ENCODE measurements at regions not wholly inside any gene's neighbourhood (a gene's known extent, or its start where the extent isn't known, plus 50 kb on each side); places are given as distances from the start of the nearest gene placed in this dataset.

DNA sequence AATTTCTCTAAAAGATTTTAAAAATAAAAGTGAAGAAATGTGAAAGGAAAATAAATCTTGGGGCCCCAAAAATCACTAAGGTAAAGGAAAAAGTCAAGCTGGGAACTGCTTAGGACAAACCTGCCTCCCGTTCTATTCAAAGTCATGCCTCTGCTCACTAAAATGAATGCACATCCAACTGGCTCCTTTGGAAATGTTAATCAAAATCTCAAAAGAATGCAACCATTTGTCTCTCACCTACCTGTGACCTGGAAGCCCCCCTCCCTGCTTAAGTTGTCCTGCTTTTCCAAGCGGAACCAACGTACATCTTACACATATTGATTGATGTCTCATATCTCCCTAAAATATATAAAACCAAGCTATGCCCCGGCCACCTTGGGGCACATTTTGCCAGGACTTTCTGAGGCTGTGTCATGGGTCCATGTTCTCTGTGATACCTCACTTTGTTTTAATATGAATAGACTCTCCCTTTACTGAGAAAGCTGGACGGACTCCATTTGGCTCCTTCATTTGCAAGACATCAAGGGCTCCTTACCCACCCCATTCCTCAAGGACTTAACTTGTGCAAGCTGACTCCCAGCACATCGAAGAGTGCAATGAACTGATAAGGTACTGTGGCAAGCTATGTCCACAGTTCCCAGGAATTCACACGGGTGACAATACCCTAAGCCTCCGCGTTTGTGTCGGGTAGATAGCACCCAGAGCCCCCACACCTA, 164.3 kb downstream of the SMC2 start:
- no peaks in the 10 kb centered on the region for H3K36me3 ChIP-seq
- no peaks in the 10 kb centered on the region for H3K27me3 ChIP-seq
- intact Hi-C loops (cut with DNase I) = no loop called here
- H3K27ac ChIP-seq = no peak overlapping the region
- no peak overlapping the region for H3K4me3 ChIP-seq
- no peaks in the 10 kb centered on the region for H3K9me3 ChIP-seq
- no peak for DNase-seq
- TF ChIP-seq POLR2AphosphoS5 (IDR thresholded peaks at IDR 0.05) (no peak), EP300 (IDR thresholded peaks at IDR 0.05) (no peak), POLR2A (IDR thresholded peaks at IDR 0.05) (no peak)
- TF ChIP-seq, protein P1, sequence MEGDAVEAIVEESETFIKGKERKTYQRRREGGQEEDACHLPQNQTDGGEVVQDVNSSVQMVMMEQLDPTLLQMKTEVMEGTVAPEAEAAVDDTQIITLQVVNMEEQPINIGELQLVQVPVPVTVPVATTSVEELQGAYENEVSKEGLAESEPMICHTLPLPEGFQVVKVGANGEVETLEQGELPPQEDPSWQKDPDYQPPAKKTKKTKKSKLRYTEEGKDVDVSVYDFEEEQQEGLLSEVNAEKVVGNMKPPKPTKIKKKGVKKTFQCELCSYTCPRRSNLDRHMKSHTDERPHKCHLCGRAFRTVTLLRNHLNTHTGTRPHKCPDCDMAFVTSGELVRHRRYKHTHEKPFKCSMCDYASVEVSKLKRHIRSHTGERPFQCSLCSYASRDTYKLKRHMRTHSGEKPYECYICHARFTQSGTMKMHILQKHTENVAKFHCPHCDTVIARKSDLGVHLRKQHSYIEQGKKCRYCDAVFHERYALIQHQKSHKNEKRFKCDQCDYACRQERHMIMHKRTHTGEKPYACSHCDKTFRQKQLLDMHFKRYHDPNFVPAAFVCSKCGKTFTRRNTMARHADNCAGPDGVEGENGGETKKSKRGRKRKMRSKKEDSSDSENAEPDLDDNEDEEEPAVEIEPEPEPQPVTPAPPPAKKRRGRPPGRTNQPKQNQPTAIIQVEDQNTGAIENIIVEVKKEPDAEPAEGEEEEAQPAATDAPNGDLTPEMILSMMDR (IDR thresholded peaks at IDR 0.05) = no peak
- no peaks in the 10 kb centered on the region for H3K4me1 ChIP-seq
- WGBS, 2 donors = 25 to 73% methylated on average over 10 of the region's 10 CpGs

DNA sequence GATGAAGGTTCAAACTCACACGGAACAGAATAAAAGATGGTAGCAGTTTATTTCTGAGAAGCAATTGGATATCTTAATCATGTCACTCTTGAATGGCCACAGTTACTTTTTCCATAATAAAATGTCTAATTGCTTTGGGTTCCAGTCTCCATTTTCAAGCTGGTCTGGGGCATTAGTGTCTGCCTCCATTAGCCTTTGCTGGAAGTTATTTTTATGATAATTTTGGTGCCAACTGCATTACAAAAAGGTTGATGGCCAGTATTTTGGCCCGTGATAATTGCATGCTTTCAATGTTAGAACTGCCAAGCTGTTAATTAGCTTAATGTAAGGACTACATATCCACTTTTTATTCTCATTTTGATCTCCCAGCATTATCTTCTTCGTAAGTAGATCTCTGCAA, 165.9 kb downstream of the SMC2 start:
- Histone ChIP-seq H3K27me3 (no peaks in the 10 kb centered on the region), H3K36me3 (no peaks in the 10 kb centered on the region), H3K9me3 (no peaks in the 10 kb centered on the region), H3K27ac (no peak overlapping the region), H3K4me3 (no peak overlapping the region), H3K4me1 (no peaks in the 10 kb centered on the region)
- TF ChIP-seq, protein P1 (IDR thresholded peaks at IDR 0.05) = no peak
- TF ChIP-seq EP300 (IDR thresholded peaks at IDR 0.05) (no peak), POLR2AphosphoS5 (IDR thresholded peaks at IDR 0.05) (no peak), POLR2A (IDR thresholded peaks at IDR 0.05) (no peak)
- 67 to 84% methylated on average over 3 of the region's 3 CpGs for WGBS, 2 donors
- no peak for DNase-seq
- intact Hi-C loops (cut with DNase I) = no loop called here

DNA sequence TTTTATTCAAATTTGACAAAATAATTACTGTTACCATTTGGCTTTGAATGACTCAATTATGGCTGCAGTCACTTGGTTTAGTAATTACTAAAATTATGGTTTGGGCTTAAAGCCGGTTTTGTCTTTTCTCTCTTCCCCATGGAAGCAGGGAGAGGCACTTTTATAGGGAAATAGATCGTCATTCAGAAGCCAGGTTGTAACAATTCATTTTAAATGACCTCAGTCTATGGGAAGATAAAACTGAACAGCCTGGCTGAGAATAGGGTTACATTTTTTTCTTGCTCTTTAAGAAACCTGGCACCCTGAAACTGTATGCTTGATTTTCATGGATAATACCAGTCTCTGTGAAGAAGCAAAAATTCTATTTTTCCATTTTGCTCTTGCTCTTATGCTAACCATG, 169.8 kb downstream of the SMC2 start:
- H3K4me1 ChIP-seq = no peaks in the 10 kb centered on the region
- no peak overlapping the region for H3K27ac ChIP-seq
- DNase-seq = no peak
- intact Hi-C loops (cut with DNase I) = no loop called here
- H3K4me3 ChIP-seq = no peak overlapping the region
- TF ChIP-seq, protein P1 (IDR thresholded peaks at IDR 0.05) = no peak
- no peak for TF ChIP-seq POLR2AphosphoS5 (IDR thresholded peaks at IDR 0.05)
- no peak for TF ChIP-seq EP300 (IDR thresholded peaks at IDR 0.05)
- no peak for TF ChIP-seq POLR2A (IDR thresholded peaks at IDR 0.05)
- no peaks in the 10 kb centered on the region for H3K36me3 ChIP-seq
- H3K27me3 ChIP-seq = no peaks in the 10 kb centered on the region
- H3K9me3 ChIP-seq = no peaks in the 10 kb centered on the region
- 18 to 47% methylated on average over 2 of the region's 2 CpGs for WGBS, 2 donors

DNA sequence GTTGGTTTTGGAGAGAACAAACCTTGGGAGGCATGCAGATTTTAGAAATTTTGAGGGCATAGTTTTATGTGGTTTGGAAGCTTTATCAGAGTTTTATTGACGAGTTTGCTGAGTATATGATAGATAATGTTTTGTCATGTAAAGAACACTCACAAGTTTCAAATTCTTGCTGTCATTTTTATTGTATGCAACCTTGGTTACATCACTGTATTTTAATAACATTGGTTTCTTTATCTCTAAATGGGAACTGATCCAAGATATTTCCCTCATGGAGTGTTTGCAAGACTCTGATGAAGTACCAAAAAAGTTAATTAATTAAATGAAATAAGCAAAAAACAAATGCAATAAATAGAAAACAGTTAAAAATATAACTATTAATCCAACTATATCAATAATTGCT, 170.3 kb downstream of the SMC2 start:
- WGBS, 2 donors = 0% methylated on average over 1 of the region's 1 CpG
- no peak for DNase-seq
- Histone ChIP-seq H3K36me3 (no peaks in the 10 kb centered on the region), H3K4me1 (no peaks in the 10 kb centered on the region), H3K27me3 (no peaks in the 10 kb centered on the region), H3K27ac (no peak overlapping the region), H3K4me3 (no peak overlapping the region), H3K9me3 (no peaks in the 10 kb centered on the region)
- TF ChIP-seq, protein P1 (IDR thresholded peaks at IDR 0.05) = no peak
- TF ChIP-seq EP300 (IDR thresholded peaks at IDR 0.05) (no peak), POLR2A (IDR thresholded peaks at IDR 0.05) (no peak), POLR2AphosphoS5 (IDR thresholded peaks at IDR 0.05) (no peak)
- intact Hi-C loops (cut with DNase I) = no loop called here

DNA sequence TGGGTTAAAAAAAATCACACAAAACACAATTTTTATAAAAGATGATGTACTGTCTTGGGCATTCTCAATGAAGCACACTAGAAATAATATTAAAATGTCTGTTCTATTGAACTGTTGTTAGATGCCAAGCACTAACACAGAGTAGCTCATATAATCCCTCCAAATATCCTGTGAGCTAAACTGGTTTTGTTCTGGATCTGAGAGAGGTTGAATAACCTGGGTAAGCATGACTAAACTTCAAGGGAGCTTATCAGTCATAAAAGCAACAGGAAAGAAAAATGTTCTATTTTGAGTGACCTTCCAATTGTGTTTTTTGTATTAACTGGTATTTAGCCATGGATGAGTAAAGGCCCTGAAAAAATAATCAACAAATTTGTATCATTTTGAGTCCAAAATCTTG, 175.3 kb downstream of the SMC2 start:
- no peaks in the 10 kb centered on the region for H3K4me1 ChIP-seq
- no peaks in the 10 kb centered on the region for H3K36me3 ChIP-seq
- TF ChIP-seq EP300 (IDR thresholded peaks at IDR 0.05) = no peak
- no peak for TF ChIP-seq POLR2A (IDR thresholded peaks at IDR 0.05)
- TF ChIP-seq POLR2AphosphoS5 (IDR thresholded peaks at IDR 0.05) = no peak
- TF ChIP-seq, protein P1 (IDR thresholded peaks at IDR 0.05) = no peak
- H3K4me3 ChIP-seq = no peak overlapping the region
- H3K27me3 ChIP-seq = no peaks in the 10 kb centered on the region
- no peak for DNase-seq
- intact Hi-C loops (cut with DNase I) = no loop called here
- H3K27ac ChIP-seq = no peak overlapping the region
- H3K9me3 ChIP-seq = no peaks in the 10 kb centered on the region
